ENCODE measurements at regions not wholly inside any gene's neighbourhood (a gene's known extent, or its start where the extent isn't known, plus 50 kb on each side); places are given as distances from the start of the nearest gene placed in this dataset.

- ATAC-seq = no peak
- TF ChIP-seq CTCF (IDR thresholded peaks at IDR 0.05) = no peak
- no peak for TF ChIP-seq HDAC2 (IDR thresholded peaks at IDR 0.05)
- TF ChIP-seq CHD2 (IDR thresholded peaks at IDR 0.05; ENCODE audit: low read length, partially characterized antibody) = no peak
- TF ChIP-seq E2F6 (IDR thresholded peaks at IDR 0.05; ENCODE audit: borderline replicate concordance, low read depth) = no peak
- no peak for TF ChIP-seq JUNB (IDR thresholded peaks at IDR 0.05)
- no peak for TF ChIP-seq ZSCAN20 (CRISPR knock-in tag; IDR thresholded peaks at IDR 0.05)
- TF ChIP-seq KDM1A (IDR thresholded peaks at IDR 0.05; ENCODE audit: low read depth) = no peak
- TF ChIP-seq CBX2 (IDR thresholded peaks at IDR 0.05; ENCODE audit: borderline replicate concordance, low read depth) = no peak
- FAIRE-seq = no peak
These were observed 144.8 kb downstream of the TPRA1 start for GRCh38 chr3:127445581-127446343.

GRCh38 chr3:127444761-127445160 is 145.8 kb downstream of the TPRA1 start:
- WGBS (ENCODE audit: missing lambda C conversion rate) = 11% methylated on average over 2 of the region's 2 CpGs
- TF ChIP-seq CBX8 (IDR thresholded peaks at IDR 0.05) (no peak), REST (IDR thresholded peaks at IDR 0.05) (no peak), ZNF302 (CRISPR knock-in tag; IDR thresholded peaks at IDR 0.05) (no peak), POLR2AphosphoS2 (conservative IDR thresholded peaks at IDR 0.05; ENCODE audit: low read length) (no peak), CHD4 (IDR thresholded peaks at IDR 0.05; ENCODE audit: borderline replicate concordance) (no peak), MAFK (IDR thresholded peaks at IDR 0.05; ENCODE audit: partially characterized antibody) (no peak), NR3C1 (IDR thresholded peaks at IDR 0.05) (no peak), NFE2L2 (conservative IDR thresholded peaks at IDR 0.05; ENCODE audit: low read length) (no peak), EP300 (IDR thresholded peaks at IDR 0.05) (no peak), ZC3H11A (IDR thresholded peaks at IDR 0.05) (no peak), TFCP2L1 (CRISPR knock-in tag; IDR thresholded peaks at IDR 0.05) (no peak), EHMT2 (IDR thresholded peaks at IDR 0.05; ENCODE audit: low read depth) (no peak), HDAC2 (IDR thresholded peaks at IDR 0.05) (no peak), BHLHE40 (IDR thresholded peaks at IDR 0.05; ENCODE audit: low read depth, low read length) (no peak), MAX (IDR thresholded peaks at IDR 0.05) (no peak), PBX3 (IDR thresholded peaks at IDR 0.05) (no peak), MYC (IDR thresholded peaks at IDR 0.05; ENCODE audit: borderline replicate concordance, low read length) (no peak), HMGXB4 (CRISPR knock-in tag; IDR thresholded peaks at IDR 0.05; ENCODE audit: borderline replicate concordance) (no peak), TP53 (CRISPR knock-in tag; IDR thresholded peaks at IDR 0.05) (no peak), SREBF2 (IDR thresholded peaks at IDR 0.05) (no peak)
- Histone ChIP-seq H3K9me3 (no peaks in the 10 kb centered on the region), H3K4me3 (no peak overlapping the region), H3K4me1 (no peaks in the 10 kb centered on the region), H3K4me2 (no peak overlapping the region), H3K27ac (no peak overlapping the region)
- FAIRE-seq (no peak), ATAC-seq (no peak), DNase-seq (ENCODE audit: low read depth in 1 of 2, low spot score in 1 of 2) (no peak)
- ChIA-PET POLR2A (no interaction called here), CTCF (interaction anchor here (1.1 kb wide), 1 partner anchor 11 kb away, joined by 6 read pairs; no protein-coding TSS in a partner anchor)

More at GRCh38 chr3:127445581-127446343, 144.8 kb downstream of the TPRA1 start:
- H3K4me1 ChIP-seq = no peaks in the 10 kb centered on the region
- H3K4me2 ChIP-seq = no peak overlapping the region
- DNase-seq (ENCODE audit: low read depth in 1 of 2, low spot score in 1 of 2) = no peak
- no peaks in the 10 kb centered on the region for H3K9me3 ChIP-seq
- no peak overlapping the region for H3K27ac ChIP-seq
- CTCF ChIA-PET = interaction anchor here (1.0 to 1.1 kb wide), 2 partner anchors 10 to 766 kb away, joined by 3 to 6 read pairs; no protein-coding TSS in a partner anchor
- no peak overlapping the region for H3K4me3 ChIP-seq
- POLR2A ChIA-PET = no interaction called here
- WGBS (ENCODE audit: missing lambda C conversion rate) = 19% methylated on average over 9 of the region's 14 CpGs
